A549 (cell line): ENCODE measurements at regions not wholly inside any gene's neighbourhood (a gene's known extent, or its start where the extent isn't known, plus 50 kb on each side); places are given as distances from the start of the nearest gene placed in this dataset.

Experiments used
- ATAC-seq, 2 experiments: fragments of 200-7000 bp in 1 of 2; fragments of >200 bp in 1 of 2; cut with Nextera tagmentation in 1 of 2; cut with Tn5 transposase in 1 of 2; 3 replicates each; pipeline versions ENCODE4 v1.8.0 to v1.9.1; 2018 to 2020; ENCODE audit warnings: mild to moderate bottlenecking in 1 of 2, moderate library complexity in 1 of 2
- CTCF ChIA-PET: fragments of 300-600 bp; sonication (Branson Sonifier 250); formaldehyde crosslinking; extraction: SDS; loops from one replicate; lab custom pipeline; 2021; ENCODE audit warnings: antibody characterized with exemption, inconsistent platforms; lab: Yijun Ruan, JAX
- POLR2A ChIA-PET: fragments of 350-600 bp; formaldehyde crosslinking; extraction: SDS; loops from one replicate; lab custom pipeline; 2021; ENCODE audit warnings: antibody characterized with exemption, inconsistent platforms; lab: Yijun Ruan, JAX
- DNase-seq, 2 experiments: peaks; one replicate each; pipeline versions ENCODE4 v3.0.0 to v3.0.0-alpha.2; 2011 to 2016; ENCODE audit warnings: low read depth in 1 of 2, low spot score in 1 of 2
- FAIRE-seq: peaks from 2 replicates; lab custom pipeline; 2011; peaks lifted over from hg19 to GRCh38; lab: Jason Lieb, UNC
- H3K27ac ChIP-seq, 2 experiments: fragments of >200 bp; sonication (Bioruptor Twin); formaldehyde crosslinking; 3 replicates each; pipeline ENCODE4 v1.5.1; 2016 to 2017
- H3K4me1 ChIP-seq: fragments of >200 bp; sonication (Bioruptor Twin); formaldehyde crosslinking; 3 replicates; pipeline ENCODE4 v1.6.1; 2016
- H3K4me2 ChIP-seq: fragments of >200 bp; sonication (Bioruptor Twin); formaldehyde crosslinking; 3 replicates; pipeline ENCODE4 v1.6.1; 2016
- H3K4me3 ChIP-seq: fragments of >200 bp; sonication (Bioruptor Twin); formaldehyde crosslinking; 3 replicates; pipeline ENCODE4 v1.5.1; 2016
- H3K9me3 ChIP-seq: fragments of >200 bp; sonication (Bioruptor Twin); formaldehyde crosslinking; 3 replicates; pipeline ENCODE4 v1.6.1; 2016
- BHLHE40 ChIP-seq: IDR thresholded peaks from 2 replicates; pipeline ENCODE4 v1.6.1; 2012; ENCODE audit warnings: low read depth, low read length, inconsistent platforms
- CBX8 ChIP-seq: fragments of 200-600 bp; sonication (generic); IDR thresholded peaks from 2 replicates; pipeline ENCODE4 v1.6.1; 2016
- CHD2 ChIP-seq: fragments of 150-350 bp; IDR thresholded peaks from 2 replicates; pipeline ENCODE4 v1.6.1; 2014; ENCODE audit warnings: low read length; ENCODE audit not compliant: partially characterized antibody
- EHF ChIP-seq: fragments of 250-450 bp; sonication (Bioruptor Pico); IDR thresholded peaks from 2 replicates; pipeline ENCODE4 v1.5.0; 2020; ENCODE audit warnings: mild to moderate bottlenecking
- EHMT2 ChIP-seq: fragments of 200-600 bp; sonication (generic); IDR thresholded peaks from 2 replicates; pipeline ENCODE4 v1.6.1; 2016; ENCODE audit warnings: antibody characterized with exemption, low read depth, mild to moderate bottlenecking, moderate library complexity
- ELK1 ChIP-seq: fragments of 150-350 bp; IDR thresholded peaks from 2 replicates; pipeline ENCODE4 v1.6.1; 2014; ENCODE audit warnings: low read depth, mild to moderate bottlenecking, low read length
- EP300 ChIP-seq, 2 experiments: fragments of >200 bp; sonication (Bioruptor Twin); formaldehyde crosslinking; IDR thresholded peaks; 2 replicates in 1 of 2; 3 replicates in 1 of 2; pipeline ENCODE4 v1.6.1; 2016 to 2017
- ESRRA ChIP-seq: fragments of 150-350 bp; IDR thresholded peaks from 2 replicates; pipeline ENCODE4 v1.6.1; 2014; ENCODE audit warnings: mild to moderate bottlenecking, low read length, borderline replicate concordance
- FOSB ChIP-seq: fragments of 250-450 bp; sonication (Bioruptor Pico); IDR thresholded peaks from 2 replicates; pipeline ENCODE4 v1.5.0; 2020; ENCODE audit warnings: mild to moderate bottlenecking, moderate library complexity
- FOSL2 ChIP-seq, 2 experiments: fragments of 450-650 bp in 1 of 2; fragments of >200 bp in 1 of 2; sonication (Bioruptor Twin) in 1 of 2; formaldehyde crosslinking; IDR thresholded peaks; 2 replicates each; pipeline versions ENCODE4 v1.5.0 to v1.6.1; 2016 to 2020; ENCODE audit warnings: mild to moderate bottlenecking in 1 of 2, moderate library complexity in 1 of 2
- GATA3 ChIP-seq: IDR thresholded peaks from 2 replicates; pipeline ENCODE4 v1.6.1; 2012; ENCODE audit warnings: borderline replicate concordance
- HOXB13 ChIP-seq: fragments of 250-450 bp; sonication (Bioruptor Pico); IDR thresholded peaks from 2 replicates; pipeline ENCODE4 v1.5.0; 2020; ENCODE audit warnings: low read depth, mild to moderate bottlenecking, moderate library complexity
- KDM1A ChIP-seq: fragments of 200-600 bp; sonication (generic); IDR thresholded peaks from 2 replicates; pipeline ENCODE4 v1.6.1; 2016; ENCODE audit warnings: low read depth, mild to moderate bottlenecking
- MAFK ChIP-seq: fragments of 450-650 bp; IDR thresholded peaks from 2 replicates; pipeline ENCODE4 v1.6.1; 2014; ENCODE audit not compliant: partially characterized antibody
- MAZ ChIP-seq: fragments of 150-350 bp; IDR thresholded peaks from 2 replicates; pipeline ENCODE4 v1.6.1; 2014; ENCODE audit warnings: antibody characterized with exemption, low read depth, low read length, borderline replicate concordance
- NR3C1 ChIP-seq: fragments of >200 bp; sonication (Bioruptor Twin); formaldehyde crosslinking; IDR thresholded peaks from 3 replicates; pipeline ENCODE4 v1.6.1; 2017
- POLR2A ChIP-seq: IDR thresholded peaks from 2 replicates; pipeline ENCODE4 v1.6.1; 2012; ENCODE audit warnings: mild to moderate bottlenecking, low read length
- RAD21 ChIP-seq, 2 experiments: fragments of >200 bp in 1 of 2; sonication (Bioruptor Twin) in 1 of 2; formaldehyde crosslinking in 1 of 2; IDR thresholded peaks in 1 of 2; conservative IDR thresholded peaks in 1 of 2; 2 replicates in 1 of 2; 3 replicates in 1 of 2; pipeline ENCODE4 v1.6.1; 2012 to 2018; ENCODE audit warnings: inconsistent platforms in 1 of 2
- RCOR1 ChIP-seq: fragments of 150-350 bp; IDR thresholded peaks from 2 replicates; pipeline ENCODE4 v1.6.1; 2014; ENCODE audit warnings: antibody characterized with exemption, low read length, low read depth
- RFX5 ChIP-seq: fragments of 450-650 bp; IDR thresholded peaks from 2 replicates; pipeline ENCODE4 v1.7.1; 2014; ENCODE audit warnings: antibody characterized with exemption, mild to moderate bottlenecking, moderate library complexity
- RNF2 ChIP-seq: fragments of 200-600 bp; sonication (generic); IDR thresholded peaks from 2 replicates; pipeline ENCODE4 v1.6.1; 2016; ENCODE audit warnings: low read depth, mild to moderate bottlenecking, antibody characterized with exemption, moderate library complexity, borderline replicate concordance
- TFCP2L1 ChIP-seq: fragments of 250-450 bp; sonication (Bioruptor Pico); IDR thresholded peaks from 2 replicates; pipeline ENCODE4 v1.5.0; 2021; ENCODE audit warnings: mild to moderate bottlenecking
- ZFP36 ChIP-seq: fragments of 450-650 bp; IDR thresholded peaks from 2 replicates; pipeline ENCODE4 v1.6.1; 2014; ENCODE audit warnings: borderline replicate concordance; ENCODE audit not compliant: partially characterized antibody
- ZNF302 ChIP-seq: fragments of 250-450 bp; sonication (Bioruptor Pico); IDR thresholded peaks from 2 replicates; pipeline ENCODE4 v1.9.0; 2021; ENCODE audit warnings: inconsistent platforms, mild to moderate bottlenecking, moderate library complexity
- WGBS: methylation state at CpG from one replicate; pipeline ENCODE4 v1.1.6; 2017; ENCODE audit errors: missing lambda C conversion rate; 5-methylcytosine and 5-hydroxymethylcytosine counted together
- TF ChIP-seq, protein P1 (sequence below): fragments of 450-650 bp; IDR thresholded peaks from 2 replicates; pipeline ENCODE4 v1.6.1; 2014; ENCODE audit warnings: antibody characterized with exemption
- TF ChIP-seq, protein P2 (sequence below): fragments of 250-450 bp; sonication (Bioruptor Pico); IDR thresholded peaks from 2 replicates; pipeline ENCODE4 v1.5.0; 2021; ENCODE audit warnings: mild to moderate bottlenecking, moderate library complexity, borderline replicate concordance
- TF ChIP-seq, protein P3 (sequence below): IDR thresholded peaks from 2 replicates; pipeline ENCODE4 v1.6.1; 2012; ENCODE audit warnings: low read depth, borderline replicate concordance

- Histone ChIP-seq H3K4me2 (no peak overlapping the region), H3K9me3 (no peaks in the 10 kb centered on the region)
- CTCF ChIA-PET = no interaction called here
- 0% methylated on average over 1 of the region's 1 CpG for WGBS
- TF ChIP-seq RFX5 (no peak), EP300 (IDR thresholded peaks at IDR 0.05) (no peak), KDM1A (no peak), NR3C1 (no peak)
- TF ChIP-seq, all 56 proteins: peak for 0
- ATAC-seq = no peak
- DNase-seq = no peak
- no peak overlapping the region for H3K27ac ChIP-seq
- no peak overlapping the region for H3K4me3 ChIP-seq
- H3K4me1 ChIP-seq = no peaks in the 10 kb centered on the region
- POLR2A ChIA-PET = no interaction called here
- FAIRE-seq = no peak
These were observed 230.8 kb downstream of the CTH start for GRCh38 chr1:70641868-70642267.

DNA sequence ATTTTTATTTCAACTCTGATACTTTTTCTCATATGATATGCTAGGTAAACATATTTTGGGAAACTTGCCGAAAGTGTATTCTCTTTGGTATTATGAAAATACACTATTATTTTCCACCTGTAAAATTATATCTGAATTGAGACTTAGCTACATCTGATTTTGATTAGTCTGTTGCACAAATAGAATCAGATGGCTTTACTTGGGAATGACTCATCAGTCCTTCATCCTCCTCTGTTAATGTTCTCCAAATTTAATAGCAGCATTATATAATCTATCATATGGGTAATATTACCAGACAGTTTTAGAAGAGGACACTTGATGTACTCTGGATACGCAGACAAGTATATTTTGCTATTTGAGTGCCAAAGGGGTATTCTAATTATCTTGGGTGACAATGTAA lies 245.3 kb downstream of the CTH start:
- Histone ChIP-seq H3K27ac (no peak overlapping the region), H3K4me3 (no peak overlapping the region)
- DNase-seq = no peak
- no peak for TF ChIP-seq MAFK
- no peak for TF ChIP-seq CHD2
- TF ChIP-seq NR3C1 = no peak
- TF ChIP-seq FOSL2 (IDR thresholded peaks at IDR 0.05) = no peak
- no peak for TF ChIP-seq FOSL2 (CRISPR knock-in tag; IDR thresholded peaks at IDR 0.05)
- no peak for TF ChIP-seq RAD21 (conservative IDR thresholded peaks at IDR 0.05 in 1 of 2, IDR thresholded peaks at IDR 0.05 in 1 of 2)
- no peak for TF ChIP-seq CBX8
- TF ChIP-seq, protein P1, sequence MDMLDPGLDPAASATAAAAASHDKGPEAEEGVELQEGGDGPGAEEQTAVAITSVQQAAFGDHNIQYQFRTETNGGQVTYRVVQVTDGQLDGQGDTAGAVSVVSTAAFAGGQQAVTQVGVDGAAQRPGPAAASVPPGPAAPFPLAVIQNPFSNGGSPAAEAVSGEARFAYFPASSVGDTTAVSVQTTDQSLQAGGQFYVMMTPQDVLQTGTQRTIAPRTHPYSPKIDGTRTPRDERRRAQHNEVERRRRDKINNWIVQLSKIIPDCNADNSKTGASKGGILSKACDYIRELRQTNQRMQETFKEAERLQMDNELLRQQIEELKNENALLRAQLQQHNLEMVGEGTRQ = no peak
- TF ChIP-seq FOSB (CRISPR knock-in tag) = no peak
- no peak for TF ChIP-seq TFCP2L1 (CRISPR knock-in tag)
- no peak for TF ChIP-seq ZFP36
- TF ChIP-seq ESRRA = no peak
- TF ChIP-seq RCOR1 = no peak
- TF ChIP-seq, all 56 proteins: peak for 0
- Histone ChIP-seq H3K4me2 (no peak overlapping the region), H3K4me1 (no peaks in the 10 kb centered on the region), H3K9me3 (no peaks in the 10 kb centered on the region)
- ChIA-PET POLR2A (no interaction called here), CTCF (no interaction called here)
- FAIRE-seq = no peak
- ATAC-seq = no peak
- 47% methylated on average over 2 of the region's 2 CpGs for WGBS

DNA sequence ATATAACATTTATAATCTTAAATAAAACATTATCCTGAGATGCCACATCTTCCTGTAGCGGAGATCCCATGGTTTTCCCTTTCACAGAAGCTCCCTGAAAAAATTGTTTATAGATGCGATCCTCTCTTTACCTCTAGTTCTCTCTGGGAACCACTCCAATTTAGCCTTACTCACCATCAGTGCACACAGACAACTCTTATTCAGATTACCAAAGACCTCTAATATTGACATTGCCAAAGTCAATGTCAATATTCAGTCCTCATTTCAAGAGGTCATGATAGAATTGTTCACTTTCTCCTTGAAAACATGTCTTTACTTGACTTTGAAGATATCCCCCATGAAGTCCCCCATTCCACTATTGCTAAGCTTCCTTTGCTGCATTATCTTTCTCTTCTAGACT lies 248.8 kb downstream of the CTH start:
- no peak for DNase-seq
- no peak overlapping the region for H3K4me3 ChIP-seq
- no peak for FAIRE-seq
- ChIA-PET POLR2A (no interaction called here), CTCF (no interaction called here)
- no peak overlapping the region for H3K4me2 ChIP-seq
- 0% methylated on average over 2 of the region's 2 CpGs for WGBS
- H3K9me3 ChIP-seq = no peaks in the 10 kb centered on the region
- no peak overlapping the region for H3K27ac ChIP-seq
- H3K4me1 ChIP-seq = no peaks in the 10 kb centered on the region
- ATAC-seq = no peak
- no peak for TF ChIP-seq RFX5
- no peak for TF ChIP-seq FOSL2 (IDR thresholded peaks at IDR 0.05)
- no peak for TF ChIP-seq FOSL2 (CRISPR knock-in tag; IDR thresholded peaks at IDR 0.05)
- no peak for TF ChIP-seq GATA3
- TF ChIP-seq EP300 (IDR thresholded peaks at IDR 0.05) = no peak
- TF ChIP-seq RNF2 = no peak

DNA sequence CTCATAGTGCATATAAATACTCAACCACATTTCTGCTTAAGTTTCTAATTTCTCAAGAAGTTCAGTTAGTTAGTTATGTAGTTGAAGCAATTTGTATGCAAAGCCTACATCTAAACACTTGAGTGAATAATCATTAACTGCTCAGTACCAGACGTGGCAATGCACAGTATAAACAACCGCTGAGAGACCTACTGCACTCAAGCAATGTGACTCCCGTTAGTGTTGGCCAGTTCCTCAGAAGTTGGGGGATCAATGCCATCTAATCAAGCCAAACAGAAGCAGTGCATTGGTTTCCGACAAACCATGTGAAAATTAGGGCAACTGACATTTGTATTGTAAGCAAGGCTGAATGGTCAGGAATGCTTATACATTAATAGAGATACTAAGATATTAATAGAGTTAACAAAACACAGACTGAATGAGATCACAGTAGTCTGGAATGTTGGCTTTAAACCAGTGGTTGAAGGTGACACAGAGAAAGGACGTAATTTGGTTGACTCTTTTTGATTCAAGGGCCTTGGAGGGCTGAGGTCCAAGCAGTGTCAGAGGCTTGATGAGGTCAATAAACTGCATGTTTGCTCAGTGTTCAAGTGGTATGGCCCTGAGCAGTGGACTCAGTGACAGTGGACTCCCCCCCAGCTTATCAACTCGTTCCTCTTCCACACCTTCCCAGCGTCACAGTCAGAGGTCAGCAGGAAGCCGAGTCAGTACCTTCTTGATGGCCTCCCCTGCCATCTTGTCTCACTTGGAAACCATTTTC lies 255.5 kb downstream of the CTH start:
- no peak overlapping the region for H3K27ac ChIP-seq
- no peak for DNase-seq
- CTCF ChIA-PET = no interaction called here
- H3K4me1 ChIP-seq = no peaks in the 10 kb centered on the region
- POLR2A ChIA-PET = no interaction called here
- no peaks in the 10 kb centered on the region for H3K9me3 ChIP-seq
- no peak overlapping the region for H3K4me3 ChIP-seq
- no peak for ATAC-seq
- WGBS = 2% methylated on average over 8 of the region's 8 CpGs
- no peak for FAIRE-seq
- no peak overlapping the region for H3K4me2 ChIP-seq
- TF ChIP-seq ESRRA (no peak), MAZ (no peak), HOXB13 (CRISPR knock-in tag) (no peak), ZNF302 (CRISPR knock-in tag) (no peak), RAD21 (conservative IDR thresholded peaks at IDR 0.05 in 1 of 2, IDR thresholded peaks at IDR 0.05 in 1 of 2) (no peak), MAFK (no peak), EHF (CRISPR knock-in tag) (no peak), ELK1 (no peak), EHMT2 (no peak), BHLHE40 (no peak), POLR2A (no peak)
- TF ChIP-seq, protein P2, sequence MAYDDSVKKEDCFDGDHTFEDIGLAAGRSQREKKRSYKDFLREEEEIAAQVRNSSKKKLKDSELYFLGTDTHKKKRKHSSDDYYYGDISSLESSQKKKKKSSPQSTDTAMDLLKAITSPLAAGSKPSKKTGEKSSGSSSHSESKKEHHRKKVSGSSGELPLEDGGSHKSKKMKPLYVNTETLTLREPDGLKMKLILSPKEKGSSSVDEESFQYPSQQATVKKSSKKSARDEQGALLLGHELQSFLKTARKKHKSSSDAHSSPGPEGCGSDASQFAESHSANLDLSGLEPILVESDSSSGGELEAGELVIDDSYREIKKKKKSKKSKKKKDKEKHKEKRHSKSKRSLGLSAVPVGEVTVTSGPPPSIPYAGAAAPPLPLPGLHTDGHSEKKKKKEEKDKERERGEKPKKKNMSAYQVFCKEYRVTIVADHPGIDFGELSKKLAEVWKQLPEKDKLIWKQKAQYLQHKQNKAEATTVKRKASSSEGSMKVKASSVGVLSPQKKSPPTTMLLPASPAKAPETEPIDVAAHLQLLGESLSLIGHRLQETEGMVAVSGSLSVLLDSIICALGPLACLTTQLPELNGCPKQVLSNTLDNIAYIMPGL (CRISPR knock-in tag) = no peak
- TF ChIP-seq, protein P3, sequence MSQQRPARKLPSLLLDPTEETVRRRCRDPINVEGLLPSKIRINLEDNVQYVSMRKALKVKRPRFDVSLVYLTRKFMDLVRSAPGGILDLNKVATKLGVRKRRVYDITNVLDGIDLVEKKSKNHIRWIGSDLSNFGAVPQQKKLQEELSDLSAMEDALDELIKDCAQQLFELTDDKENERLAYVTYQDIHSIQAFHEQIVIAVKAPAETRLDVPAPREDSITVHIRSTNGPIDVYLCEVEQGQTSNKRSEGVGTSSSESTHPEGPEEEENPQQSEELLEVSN = no peak
